SIG-M5 treated with dmso at 0.1 percent for 504 hours (cell line): ENCODE measurements at regions not wholly inside any gene's neighbourhood (a gene's known extent, or its start where the extent isn't known, plus 50 kb on each side); places are given as distances from the start of the nearest gene placed in this dataset.
A peak's percentile ranks its signal among the peaks of the same experiment; 100 is the strongest.
"Not testable (repeated sequence)": the region's sequence is repeated elsewhere in the genome, so short reads cannot be mapped to it uniquely, and the experiment has no call there.

Source experiments
- DNase-seq: peaks from one replicate; lab custom pipeline; 2025; ENCODE audit not compliant: unreplicated experiment; lab: John Stamatoyannopoulos, UW

DNA sequence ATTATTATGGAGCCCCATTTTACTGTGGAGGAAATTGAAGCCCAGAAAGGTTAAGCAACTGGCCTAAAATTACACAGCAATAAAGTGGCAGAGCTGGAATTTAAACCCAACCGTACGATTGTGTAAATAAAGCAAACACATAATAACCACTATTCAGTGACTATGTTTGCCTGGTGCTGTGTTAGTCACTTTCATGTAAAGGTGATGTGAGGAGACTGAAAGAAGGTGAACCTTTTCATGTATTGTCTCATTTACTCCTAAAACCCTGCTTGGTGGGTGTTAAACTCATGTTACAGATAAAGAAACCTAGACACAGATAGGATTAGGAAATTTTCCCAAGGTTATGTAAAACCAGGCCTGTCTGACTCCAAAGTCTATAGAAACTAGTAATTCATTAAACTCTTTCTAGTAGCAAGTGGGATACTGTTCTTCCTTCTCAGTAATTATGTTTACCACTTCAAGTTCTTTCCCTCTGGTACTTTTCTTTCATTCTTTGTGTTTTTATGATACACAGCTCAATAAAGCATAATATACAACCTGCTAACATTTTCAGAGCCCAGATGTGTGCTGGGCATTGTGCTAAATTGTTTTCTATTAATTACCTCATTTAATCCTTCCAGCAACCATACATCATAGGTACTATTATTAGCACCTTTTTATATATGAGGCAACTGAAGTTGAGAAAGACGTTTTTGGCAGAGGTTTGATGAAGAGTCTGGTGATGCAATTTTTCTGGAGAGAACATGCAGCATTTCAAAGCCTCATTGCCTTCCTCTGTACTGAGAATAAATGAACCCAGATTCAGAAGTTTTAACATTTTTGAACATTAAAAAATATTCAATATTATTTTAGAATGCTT lies 202.7 kb downstream of the SPRY1 start:
- peak; percentile 94 for DNase-seq

DNA sequence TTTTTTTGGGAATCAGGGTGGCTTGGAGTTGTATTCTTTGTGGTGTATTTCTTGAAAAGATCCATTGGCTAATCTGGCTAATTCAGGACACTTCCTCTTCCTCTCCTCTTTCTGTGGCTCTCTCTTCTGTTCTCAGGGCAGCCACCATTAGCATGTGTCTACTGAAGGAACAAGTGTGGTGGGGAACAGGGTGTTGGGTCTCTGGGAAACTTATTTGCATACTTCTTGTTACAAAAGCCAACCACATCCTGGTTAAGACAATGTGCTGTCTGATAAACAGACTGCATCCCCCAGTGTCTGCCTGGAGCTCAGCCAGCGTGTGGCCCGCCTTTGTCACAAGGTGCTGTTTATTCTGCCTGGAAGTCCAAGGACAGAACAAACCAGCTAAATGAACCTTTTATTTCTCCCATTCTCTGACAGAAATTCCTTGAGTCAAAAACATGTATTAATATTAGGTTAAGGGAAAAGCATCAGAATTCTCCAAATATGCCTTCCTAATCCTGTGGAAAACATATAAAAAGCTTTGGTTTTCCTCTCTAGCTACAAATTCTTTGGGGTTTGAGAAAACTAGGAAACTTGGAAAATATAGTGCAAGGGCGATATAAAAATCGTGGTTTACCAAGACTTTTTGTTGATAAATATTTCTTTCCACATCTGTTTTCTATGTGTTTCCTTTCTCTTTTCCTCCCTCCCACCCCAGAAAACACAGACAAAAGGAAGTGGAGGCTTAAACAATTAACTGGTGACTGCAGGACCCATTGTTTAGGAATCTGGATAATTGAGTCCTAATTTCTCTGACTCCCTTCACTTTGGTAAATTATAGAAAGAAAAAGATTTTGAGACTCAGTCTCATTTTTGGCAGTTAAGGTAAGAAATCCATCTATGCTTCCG lies 203.6 kb downstream of the SPRY1 start:
- peak; percentile 98 for DNase-seq

DNA sequence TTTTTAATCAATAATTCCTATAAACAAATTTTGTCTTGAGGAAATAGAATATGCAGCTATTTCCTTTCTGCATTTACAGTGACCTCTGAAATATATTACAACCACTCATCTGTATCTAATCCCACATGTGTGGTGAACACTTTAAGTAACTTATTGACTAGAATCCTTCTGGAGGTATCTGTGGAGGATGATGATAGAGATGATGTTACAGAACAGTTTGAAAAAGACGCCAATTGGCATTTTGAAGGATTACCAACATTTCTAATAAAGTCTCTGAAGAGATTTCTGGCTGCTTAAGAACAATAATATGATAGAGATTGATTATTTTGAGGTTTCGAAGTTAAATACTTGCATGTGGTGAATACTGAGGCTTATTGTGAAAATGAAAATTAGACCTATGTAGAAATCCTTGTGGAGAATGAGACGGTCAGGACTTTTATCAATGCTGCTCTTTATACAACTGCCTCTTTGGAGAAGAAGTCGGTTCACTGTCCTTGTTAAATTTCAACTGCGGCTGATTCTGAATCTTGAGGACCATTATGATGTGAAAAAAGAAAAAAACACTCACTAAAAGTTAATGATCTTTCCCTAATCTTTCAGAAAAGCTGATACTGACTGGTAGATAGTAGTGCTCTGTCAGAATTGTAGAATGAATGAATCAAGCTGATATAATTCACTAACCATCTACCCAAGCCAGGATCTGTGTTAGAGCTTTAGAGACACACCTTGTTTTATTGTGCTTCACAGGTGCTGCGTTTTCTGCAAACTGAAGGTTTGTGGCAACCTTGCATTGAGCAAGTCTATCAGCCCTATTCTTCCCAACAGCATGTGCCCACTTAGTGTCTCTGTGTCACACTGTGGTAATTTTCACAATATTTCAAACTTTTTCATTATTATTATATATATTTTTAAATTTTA lies 204.7 kb downstream of the SPRY1 start:
- no peak for DNase-seq

DNA sequence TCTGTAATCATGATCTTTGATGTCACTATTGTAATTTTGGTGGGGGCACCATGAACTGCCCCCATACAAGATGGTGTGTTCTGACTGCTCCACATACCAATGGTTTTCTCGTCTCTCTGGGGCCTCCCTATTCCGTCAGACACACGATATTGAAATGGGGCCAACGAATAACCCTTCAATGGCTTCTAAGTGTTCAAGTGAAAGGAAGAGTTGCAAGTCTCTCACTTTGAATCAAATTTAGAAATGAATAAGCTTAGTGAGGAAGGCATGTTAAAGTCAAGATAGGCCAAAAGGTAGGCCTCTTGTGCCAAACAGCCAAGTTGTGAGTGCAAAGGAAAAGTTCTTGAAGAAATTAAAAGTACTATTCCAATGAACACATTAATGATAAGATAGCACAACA lies 205.4 kb downstream of the SPRY1 start:
- no peak for DNase-seq

DNA sequence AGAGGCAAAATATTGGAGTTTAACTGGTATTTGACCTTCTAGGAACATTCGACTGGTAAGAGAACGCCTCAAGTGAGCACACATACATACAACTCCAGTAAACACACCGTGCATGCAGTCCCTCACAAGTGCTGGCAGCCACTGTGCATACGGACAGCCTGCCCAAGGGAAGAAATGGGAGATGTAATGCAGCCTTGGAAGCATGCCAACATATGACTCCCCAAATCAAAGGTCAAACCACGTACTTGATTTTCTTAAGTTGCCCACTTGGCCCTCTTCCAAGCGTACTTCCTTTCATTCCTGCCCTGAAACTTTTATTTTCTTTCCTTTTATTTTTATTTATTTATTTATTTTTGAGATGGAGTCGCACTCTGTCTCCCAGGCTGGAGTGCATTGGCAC lies 206.6 kb downstream of the SPRY1 start:
- no peak for DNase-seq

DNA sequence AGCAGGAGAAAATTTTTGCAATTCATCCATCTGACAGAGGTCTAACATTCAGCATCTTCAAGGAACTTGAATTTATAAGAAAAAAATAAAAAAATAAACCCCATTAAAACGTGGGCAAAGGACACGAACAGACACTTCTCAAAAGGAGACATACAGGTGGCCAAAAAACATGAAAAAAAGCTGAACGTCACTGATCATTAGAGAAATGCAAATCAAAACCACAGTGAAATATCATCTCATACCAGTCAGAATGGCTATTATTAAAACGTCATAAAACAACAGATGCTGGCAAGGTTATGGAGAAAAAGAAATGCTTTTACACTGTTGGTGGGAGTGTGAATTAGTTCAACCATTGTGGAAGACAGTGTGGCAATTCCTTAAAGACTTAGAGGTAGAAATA lies 209.2 kb downstream of the SPRY1 start:
- DNase-seq, result not testable (repeated sequence)

DNA sequence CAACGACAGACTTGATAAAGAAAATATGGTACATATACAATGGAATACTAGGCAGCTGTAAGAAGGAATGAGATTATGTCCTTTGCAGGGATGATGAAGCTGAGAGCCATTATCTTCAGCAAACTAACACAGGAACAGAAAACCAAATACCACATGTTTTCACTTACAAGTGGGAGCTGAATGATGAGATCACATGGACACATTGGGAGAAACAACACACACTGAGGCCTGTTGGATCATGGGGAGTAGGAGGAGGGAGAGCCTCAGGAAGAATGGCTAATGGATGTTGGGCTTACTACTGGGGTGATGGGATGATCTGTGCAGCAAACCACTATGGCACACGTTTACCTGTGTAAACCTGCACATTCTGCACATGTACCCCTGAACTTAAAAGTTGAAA lies 209.7 kb downstream of the SPRY1 start:
- DNase-seq, result no peak

DNA sequence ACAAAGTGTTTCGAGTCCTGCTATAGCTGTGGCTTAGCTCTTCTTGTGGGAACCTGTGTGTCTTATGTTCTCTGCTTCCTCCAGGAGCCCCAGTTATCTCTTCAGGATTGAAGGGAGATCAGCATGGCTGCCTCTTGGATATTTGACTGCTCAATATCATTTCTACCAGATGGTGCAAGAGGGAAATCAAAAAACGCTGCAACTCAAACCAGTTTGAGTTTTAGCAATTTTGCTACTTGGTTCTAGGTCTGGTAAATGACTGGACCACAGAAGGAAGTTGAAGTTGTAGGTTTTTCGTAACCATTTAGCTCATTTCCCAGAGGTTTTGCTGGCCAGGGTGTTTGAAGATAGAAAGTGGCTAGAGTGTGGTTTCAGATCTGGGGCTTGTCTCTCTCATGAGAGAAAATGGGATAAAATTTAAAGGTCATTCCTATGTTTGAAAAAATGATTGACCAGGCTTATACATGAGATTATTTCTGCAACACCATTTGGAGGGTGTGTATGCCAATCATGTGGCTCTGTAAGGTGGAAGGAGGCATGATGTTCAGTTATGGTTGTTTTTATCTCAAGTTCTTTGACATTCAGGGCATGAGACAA lies 210.4 kb downstream of the SPRY1 start:
- peak; percentile 86 for DNase-seq

DNA sequence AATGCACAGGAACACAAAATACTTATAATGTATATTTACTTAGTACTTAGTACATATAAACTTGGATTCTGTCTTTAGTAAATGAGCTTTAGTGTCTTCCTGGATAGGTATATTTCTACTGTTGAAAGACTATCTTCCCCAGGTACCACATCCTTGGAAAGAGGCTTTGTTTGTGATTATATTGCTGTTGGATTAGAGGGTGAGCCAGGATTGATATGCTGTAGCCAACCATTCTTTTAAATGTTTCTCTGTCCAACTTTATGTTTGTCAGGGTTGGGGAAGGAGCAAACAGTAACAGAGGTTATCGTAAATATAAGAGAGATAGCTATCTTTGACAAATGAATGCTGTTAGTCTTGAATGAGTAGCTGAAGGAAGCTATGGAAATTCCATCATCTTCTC lies 213.2 kb downstream of the SPRY1 start:
- no peak for DNase-seq

DNA sequence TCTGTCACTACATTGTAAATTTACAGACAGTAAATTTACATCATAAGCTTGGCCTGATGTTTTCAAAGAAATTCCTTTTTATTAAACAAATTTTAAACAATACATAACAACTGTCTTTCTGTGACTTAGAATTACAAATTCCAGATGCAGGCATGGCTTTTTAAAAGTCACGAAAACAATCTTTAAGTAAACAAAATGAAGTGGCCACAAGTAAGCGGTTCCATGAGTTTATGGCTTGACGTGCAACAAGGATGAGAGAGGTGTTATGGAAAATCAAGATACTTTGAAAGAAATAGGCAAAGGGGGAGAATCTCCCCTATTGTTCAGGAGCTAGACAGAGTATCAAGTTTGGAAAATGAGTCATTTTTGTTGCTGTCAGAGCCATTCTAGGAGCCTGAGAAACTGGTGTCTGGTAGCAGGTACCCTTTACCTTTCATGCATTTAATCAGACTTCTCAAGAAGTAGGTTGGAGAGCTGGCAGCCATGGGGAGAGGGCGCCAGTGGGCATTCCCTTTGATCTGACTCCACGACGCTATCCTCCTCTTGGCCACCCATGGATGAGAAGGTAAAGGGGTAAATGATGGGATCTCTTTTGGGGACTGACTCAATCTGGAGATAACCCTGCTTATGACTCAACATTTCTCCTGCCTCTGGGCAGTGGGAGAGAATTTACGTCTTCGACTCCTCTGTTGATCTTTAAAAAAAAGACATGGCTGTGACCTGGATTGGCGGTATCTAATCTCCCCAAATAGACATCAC lies 217.2 kb downstream of the SPRY1 start:
- no peak for DNase-seq

DNA sequence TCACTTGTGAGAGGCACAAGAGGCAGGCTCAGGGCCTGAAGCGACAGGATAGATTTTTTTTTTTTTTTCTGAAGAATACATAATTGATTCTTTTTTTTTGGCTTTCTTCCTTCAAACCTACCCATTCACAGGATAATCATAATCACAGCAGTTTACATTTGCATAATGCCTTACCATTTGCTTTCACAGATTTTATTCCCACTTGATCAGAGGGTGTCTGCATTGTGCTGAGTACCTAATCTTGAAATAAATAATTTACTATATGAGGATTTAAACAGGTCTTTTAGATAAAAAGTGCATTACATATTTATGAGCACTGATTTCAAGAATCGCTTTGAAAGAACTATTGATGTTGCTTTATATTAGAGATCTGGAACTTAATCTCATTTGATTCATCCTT lies 219.3 kb downstream of the SPRY1 start:
- no peak for DNase-seq

DNA sequence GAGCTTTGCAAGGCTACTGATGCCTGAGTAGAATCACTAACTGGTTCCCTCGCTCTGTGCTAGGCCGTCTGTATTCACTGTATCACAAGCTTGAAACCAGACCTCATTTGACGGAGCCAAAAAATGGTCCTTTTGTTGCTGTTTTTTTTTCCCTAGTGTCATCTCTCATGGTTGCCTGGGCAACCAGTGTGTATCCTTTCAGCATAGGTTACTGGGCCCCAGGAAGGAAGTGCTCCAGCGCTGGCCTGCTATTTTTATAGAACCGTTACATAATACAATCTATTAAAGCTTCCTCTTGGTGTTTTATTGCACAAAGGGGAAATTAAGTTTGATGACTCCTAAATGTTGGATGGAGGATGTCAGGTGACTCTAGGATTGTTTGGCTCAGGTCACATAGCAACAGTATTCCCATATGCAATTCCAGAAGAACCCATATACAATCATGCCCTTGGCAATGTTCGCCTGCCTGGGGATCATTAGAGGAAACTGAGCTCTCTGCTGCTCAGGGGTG lies 220.4 kb downstream of the SPRY1 start:
- DNase-seq, result peak; percentile 97

DNA sequence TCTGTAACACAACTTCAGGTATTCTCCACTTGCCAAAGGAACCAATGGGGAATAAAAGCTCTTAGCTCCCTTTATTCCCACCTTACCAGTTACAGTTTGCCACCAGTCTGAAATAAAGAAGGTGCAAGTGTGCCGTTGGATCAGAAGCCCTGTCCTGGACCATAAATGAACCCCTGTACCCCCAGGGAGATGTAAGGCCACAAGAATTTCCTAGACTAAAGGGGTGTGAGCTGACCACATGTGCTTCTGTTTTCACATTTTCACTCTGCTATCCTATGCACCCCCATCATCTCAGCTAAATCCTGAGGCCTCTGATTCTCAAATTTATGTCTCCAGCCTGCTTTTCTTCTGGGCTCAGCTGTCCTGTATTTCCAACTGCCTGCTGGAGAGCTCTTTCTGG lies 221.2 kb downstream of the SPRY1 start:
- no peak for DNase-seq

DNA sequence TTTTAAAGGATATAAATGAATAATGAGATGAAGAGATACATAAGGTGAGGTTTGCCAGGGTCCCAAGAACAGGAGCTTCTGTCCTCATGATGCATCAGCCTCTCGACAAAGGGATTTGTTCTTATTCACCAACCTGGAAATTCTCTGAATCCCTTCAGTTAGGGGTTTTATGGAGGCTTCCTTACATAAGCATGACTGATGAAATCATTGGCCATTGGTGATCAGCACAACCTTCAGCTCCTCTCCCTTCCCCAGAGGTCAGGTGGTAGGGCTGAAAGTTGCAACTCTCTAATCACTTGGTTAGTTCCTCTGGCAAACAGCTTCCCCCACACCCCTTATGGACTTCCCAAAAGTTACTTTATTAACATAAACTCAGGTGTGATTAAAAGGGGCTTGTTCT lies 222.0 kb downstream of the SPRY1 start:
- DNase-seq, result peak; percentile 39

DNA sequence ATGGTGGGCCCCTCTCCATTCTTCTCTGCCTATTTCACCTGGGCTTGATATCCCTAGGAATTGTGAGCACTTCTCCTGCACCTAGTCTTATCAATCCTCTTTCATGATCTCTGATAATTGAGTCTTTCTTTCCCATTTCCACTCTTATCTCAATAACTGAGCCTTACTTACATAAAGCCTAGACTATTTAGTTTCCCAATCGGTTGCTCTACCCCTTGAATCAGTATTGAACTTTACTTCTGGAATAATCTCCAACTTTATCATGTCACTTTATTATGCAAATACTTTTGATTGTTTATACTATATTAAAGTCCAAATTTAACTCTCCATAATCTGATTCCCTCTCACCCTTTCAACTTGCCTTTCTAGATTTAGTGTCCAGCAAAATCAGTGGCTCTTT lies 222.7 kb downstream of the SPRY1 start:
- DNase-seq, result no peak

DNA sequence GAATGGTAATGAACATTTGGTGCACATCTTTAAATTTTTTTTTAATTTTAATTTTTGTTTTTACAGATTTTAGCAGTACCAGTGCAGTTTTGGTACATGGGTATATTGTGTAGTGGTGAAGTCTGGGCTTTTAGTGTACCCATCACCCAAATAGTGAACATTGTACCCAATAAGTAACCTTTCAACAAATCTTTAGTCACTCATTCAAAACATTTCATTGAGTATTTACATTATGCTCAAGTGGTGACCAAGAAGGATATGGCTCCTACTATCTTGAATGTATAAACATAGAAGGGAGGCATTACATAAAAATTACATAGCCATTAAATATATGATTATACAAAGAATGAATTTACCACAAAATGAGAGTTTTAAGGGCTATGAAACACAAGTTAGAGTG lies 223.3 kb downstream of the SPRY1 start:
- DNase-seq, result no peak

DNA sequence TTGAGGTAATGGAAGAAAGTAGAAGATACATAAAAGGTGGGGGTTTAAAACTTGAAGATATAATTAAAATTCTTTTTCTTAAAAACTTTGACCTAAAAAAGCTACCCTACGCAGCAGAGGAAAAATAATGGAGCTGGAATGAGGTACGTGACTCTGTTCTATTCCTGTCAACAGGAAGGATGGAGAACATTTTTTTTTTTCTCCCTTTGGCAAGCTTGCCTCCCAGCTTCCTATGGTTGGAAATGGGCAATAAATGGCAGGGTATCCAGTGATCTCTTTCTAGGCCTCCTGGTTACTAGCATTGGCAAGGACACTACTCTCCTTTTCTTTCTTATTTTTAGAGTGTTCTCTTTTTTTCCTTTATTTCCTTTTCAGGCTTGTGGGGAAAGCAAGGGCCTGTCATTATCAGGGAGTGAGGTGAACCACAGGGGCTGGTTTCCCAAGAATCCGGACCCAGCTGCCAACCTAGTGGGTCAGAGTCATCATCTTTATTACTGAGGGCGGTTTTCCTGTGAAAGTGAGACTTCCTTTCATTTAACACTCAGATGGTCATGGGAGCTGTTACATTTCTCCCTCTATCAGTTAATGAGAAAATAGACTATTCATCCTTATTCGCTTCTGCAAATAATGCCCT lies 224.6 kb downstream of the SPRY1 start:
- DNase-seq, result peak; percentile 50

DNA sequence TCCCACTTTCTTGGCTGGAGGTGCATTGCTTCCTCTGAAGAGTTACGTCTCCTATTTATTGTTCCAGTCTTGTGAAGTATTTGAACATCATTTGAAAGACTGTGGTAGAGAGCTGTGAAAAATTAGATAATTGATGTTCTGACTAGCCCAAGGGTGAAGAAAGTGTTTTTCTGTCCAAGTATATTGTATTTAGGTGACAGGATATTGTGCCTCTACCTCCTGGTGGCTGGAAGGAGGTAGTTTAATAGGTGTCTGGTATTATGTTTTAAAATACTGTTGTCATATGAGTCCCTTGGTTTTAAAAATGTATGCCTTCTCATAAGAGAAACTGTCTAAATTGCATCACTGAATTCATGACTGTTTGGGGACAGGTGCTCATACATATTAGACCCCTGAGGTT lies 226.0 kb downstream of the SPRY1 start:
- no peak for DNase-seq

DNA sequence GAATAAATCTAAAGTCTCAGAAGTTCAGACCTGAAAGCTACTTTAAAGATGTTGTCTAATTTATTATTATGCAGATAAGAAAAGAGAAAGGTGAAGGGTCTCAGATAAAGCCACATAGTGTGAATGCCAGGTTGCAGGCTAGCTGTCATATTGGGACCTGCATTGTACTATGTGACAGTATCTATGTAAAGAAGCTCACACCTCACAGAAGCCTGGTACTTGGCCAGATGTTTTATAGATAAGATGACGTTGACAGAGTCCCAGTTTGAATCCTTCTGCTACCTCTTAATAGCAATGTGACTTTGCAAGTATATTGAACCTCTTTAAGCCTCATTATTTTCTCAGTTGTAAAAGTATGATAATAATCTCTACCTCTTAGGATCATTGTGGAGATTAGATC lies 227.0 kb downstream of the SPRY1 start:
- no peak for DNase-seq
